HUES48 (cell line): ENCODE measurements at regions not wholly inside any gene's neighbourhood (a gene's known extent, or its start where the extent isn't known, plus 50 kb on each side); places are given as distances from the start of the nearest gene placed in this dataset.
"Not testable (repeated sequence)": the region's sequence is repeated elsewhere in the genome, so short reads cannot be mapped to it uniquely, and the experiment has no call there.

Experiments
- H3K27ac ChIP-seq: one replicate; pipeline ENCODE4 v1.7.0; 2013; ENCODE audit warnings: low read depth, low read length, inconsistent platforms
- H3K27me3 ChIP-seq: 2 replicates; pipeline ENCODE4 v1.6.1; 2013; ENCODE audit warnings: mild to moderate bottlenecking, low read length; ENCODE audit not compliant: control insufficient read depth, insufficient read depth
- H3K36me3 ChIP-seq: 2 replicates; pipeline ENCODE4 v1.6.1; 2013; ENCODE audit warnings: low read length; ENCODE audit not compliant: control insufficient read depth, insufficient read depth
- H3K4me1 ChIP-seq: 2 replicates; pipeline ENCODE4 v1.6.1; 2013; ENCODE audit warnings: mild to moderate bottlenecking, low read length; ENCODE audit not compliant: control insufficient read depth, insufficient read depth
- H3K4me3 ChIP-seq: 2 replicates; pipeline ENCODE4 v1.5.1; 2013; ENCODE audit warnings: mild to moderate bottlenecking, low read depth, low read length
- H3K9ac ChIP-seq: 2 replicates; pipeline ENCODE4 v1.6.1; 2013; ENCODE audit warnings: mild to moderate bottlenecking, low read depth, low read length, moderate library complexity
- H3K9me3 ChIP-seq: 2 replicates; pipeline ENCODE4 v1.6.1; 2013; ENCODE audit warnings: low read length; ENCODE audit not compliant: control insufficient read depth, insufficient read depth

- Histone ChIP-seq H3K36me3 (no peaks in the 10 kb centered on the region), H3K9me3 (no peaks in the 10 kb centered on the region), H3K4me1 (0 out of 2 replicates have a peak, but pooled peaks cover 15% of the 10 kb centered on the region), H3K4me3 (no peak overlapping the region), H3K9ac (no peak overlapping the region), H3K27ac (no peak overlapping the region), H3K27me3 (no peaks in the 10 kb centered on the region)
Measured at GRCh38 chr5:174626369-174626920, 97.9 kb upstream of the MSX2 start.

GRCh38 chr5:174636094-174636493, 88.3 kb upstream of the MSX2 start:
- no peak overlapping the region for H3K4me3 ChIP-seq
- no peak overlapping the region for H3K9ac ChIP-seq
- H3K4me1 ChIP-seq = no peaks in the 10 kb centered on the region
- no peaks in the 10 kb centered on the region for H3K36me3 ChIP-seq
- no peak overlapping the region for H3K27ac ChIP-seq
- H3K27me3 ChIP-seq = no peaks in the 10 kb centered on the region
- H3K9me3 ChIP-seq = no peaks in the 10 kb centered on the region

- H3K9ac ChIP-seq = no peak overlapping the region
- no peak overlapping the region for H3K27ac ChIP-seq
Measured at GRCh38 chr5:174642816-174643405, 81.5 kb upstream of the MSX2 start.

GRCh38 chr5:174644436-174644835, 79.9 kb upstream of the MSX2 start:
- no peak overlapping the region for H3K9ac ChIP-seq
- H3K27me3 ChIP-seq = no peaks in the 10 kb centered on the region
- no peak overlapping the region for H3K4me3 ChIP-seq
- no peaks in the 10 kb centered on the region for H3K4me1 ChIP-seq
- peaks cover 4% of the 10 kb centered on the region; the same call in 1 of the 2 replicates for H3K9me3 ChIP-seq
- H3K36me3 ChIP-seq = no peaks in the 10 kb centered on the region
- no peak overlapping the region for H3K27ac ChIP-seq

More at GRCh38 chr5:174642816-174643405, 81.5 kb upstream of the MSX2 start:
- Histone ChIP-seq H3K36me3 (no peaks in the 10 kb centered on the region), H3K27me3 (no peaks in the 10 kb centered on the region), H3K9me3 (peaks cover 4% of the 10 kb centered on the region; the same call in 1 of the 2 replicates), H3K4me3 (no peak overlapping the region), H3K4me1 (no peaks in the 10 kb centered on the region)

- Histone ChIP-seq H3K27ac (no peak overlapping the region), H3K4me3 (no peak overlapping the region), H3K9me3 (peaks cover 4% of the 10 kb centered on the region; the same call in 1 of the 2 replicates), H3K36me3 (no peaks in the 10 kb centered on the region), H3K9ac (no peak overlapping the region), H3K27me3 (no peaks in the 10 kb centered on the region), H3K4me1 (no peaks in the 10 kb centered on the region)
Measured at GRCh38 chr5:174644923-174645322, 79.5 kb upstream of the MSX2 start.

- peaks cover 4% of the 10 kb centered on the region; the same call in 1 of the 2 replicates for H3K9me3 ChIP-seq
- H3K36me3 ChIP-seq = no peaks in the 10 kb centered on the region
- no peak overlapping the region for H3K4me3 ChIP-seq
- no peak overlapping the region for H3K9ac ChIP-seq
- no peak overlapping the region for H3K27ac ChIP-seq
- H3K27me3 ChIP-seq = no peaks in the 10 kb centered on the region
- H3K4me1 ChIP-seq = no peaks in the 10 kb centered on the region
Measured at GRCh38 chr5:174645677-174646076, 78.7 kb upstream of the MSX2 start.

GRCh38 chr5:174648618-174649017, 75.8 kb upstream of the MSX2 start:
- not testable (repeated sequence) for H3K36me3 ChIP-seq, H3K9ac ChIP-seq

GRCh38 chr5:174649391-174649790, 75.0 kb upstream of the MSX2 start:
- H3K36me3 ChIP-seq = no peaks in the 10 kb centered on the region
- H3K4me1 ChIP-seq = no peaks in the 10 kb centered on the region
- H3K27me3 ChIP-seq = no peaks in the 10 kb centered on the region
- no peak overlapping the region for H3K4me3 ChIP-seq
- H3K9ac ChIP-seq = no peak overlapping the region
- peaks cover 4% of the 10 kb centered on the region; the same call in 1 of the 2 replicates for H3K9me3 ChIP-seq
- H3K27ac ChIP-seq = no peak overlapping the region

More at GRCh38 chr5:174648618-174649017, 75.8 kb upstream of the MSX2 start:
- not testable (repeated sequence) for H3K27me3 ChIP-seq, H3K4me3 ChIP-seq, H3K27ac ChIP-seq, H3K4me1 ChIP-seq, H3K9me3 ChIP-seq

GRCh38 chr5:174654442-174654841, 69.9 kb upstream of the MSX2 start:
- Histone ChIP-seq H3K9me3 (no peaks in the 10 kb centered on the region), H3K36me3 (no peaks in the 10 kb centered on the region), H3K9ac (no peak overlapping the region), H3K4me3 (no peak overlapping the region), H3K27me3 (no peaks in the 10 kb centered on the region), H3K4me1 (no peaks in the 10 kb centered on the region), H3K27ac (no peak overlapping the region)

- Histone ChIP-seq H3K4me1 (no peaks in the 10 kb centered on the region), H3K4me3 (no peak overlapping the region), H3K36me3 (no peaks in the 10 kb centered on the region), H3K9ac (no peak overlapping the region), H3K27ac (no peak overlapping the region), H3K9me3 (no peaks in the 10 kb centered on the region), H3K27me3 (no peaks in the 10 kb centered on the region)
Measured at GRCh38 chr5:174655351-174655750, 69.0 kb upstream of the MSX2 start.

- Histone ChIP-seq H3K27me3 (no peaks in the 10 kb centered on the region; the same call in 1 of the 2 replicates), H3K9me3 (peaks cover 4% of the 10 kb centered on the region; the same call in 1 of the 2 replicates), H3K4me3 (no peak overlapping the region), H3K9ac (no peak overlapping the region), H3K27ac (no peak overlapping the region), H3K4me1 (0 out of 2 replicates have a peak, but pooled peaks cover 5% of the 10 kb centered on the region), H3K36me3 (no peaks in the 10 kb centered on the region)
Measured at GRCh38 chr5:174664180-174664850, 60.1 kb upstream of the MSX2 start.
